LNCaP clone FGC (cell line): ENCODE measurements at regions not wholly inside any gene's neighbourhood (a gene's known extent, or its start where the extent isn't known, plus 50 kb on each side); places are given as distances from the start of the nearest gene placed in this dataset.

Experiments
- DNase-seq: peaks from one replicate; pipeline ENCODE4 v3.0.0-alpha.2; 2011; ENCODE audit warnings: low read depth
- H3K4me3 ChIP-seq: 2 replicates; pipeline ENCODE4 v1.5.1; 2011; ENCODE audit warnings: mild to moderate bottlenecking, low read depth, low read length, control low read depth
- CTCF ChIP-seq: IDR thresholded peaks from 2 replicates; pipeline ENCODE4 v1.5.1; 2012; ENCODE audit warnings: mild to moderate bottlenecking; ENCODE audit not compliant: control insufficient read depth, insufficient read depth; ENCODE audit errors: extremely low read depth

GRCh38 chr17:74043976-74044375 is 159.5 kb upstream of the RPL38 start:
- TF ChIP-seq CTCF: no peak
- DNase-seq: peak; percentile 77
- H3K4me3 ChIP-seq: no peak overlapping the region

GRCh38 chr17:74045608-74046280 is 157.7 kb upstream of the RPL38 start:
- TF ChIP-seq CTCF: 0 out of 2 replicates have a peak, but pooled peaks have one; percentile 1
- no peak overlapping the region for H3K4me3 ChIP-seq
- DNase-seq: no peak

DNA sequence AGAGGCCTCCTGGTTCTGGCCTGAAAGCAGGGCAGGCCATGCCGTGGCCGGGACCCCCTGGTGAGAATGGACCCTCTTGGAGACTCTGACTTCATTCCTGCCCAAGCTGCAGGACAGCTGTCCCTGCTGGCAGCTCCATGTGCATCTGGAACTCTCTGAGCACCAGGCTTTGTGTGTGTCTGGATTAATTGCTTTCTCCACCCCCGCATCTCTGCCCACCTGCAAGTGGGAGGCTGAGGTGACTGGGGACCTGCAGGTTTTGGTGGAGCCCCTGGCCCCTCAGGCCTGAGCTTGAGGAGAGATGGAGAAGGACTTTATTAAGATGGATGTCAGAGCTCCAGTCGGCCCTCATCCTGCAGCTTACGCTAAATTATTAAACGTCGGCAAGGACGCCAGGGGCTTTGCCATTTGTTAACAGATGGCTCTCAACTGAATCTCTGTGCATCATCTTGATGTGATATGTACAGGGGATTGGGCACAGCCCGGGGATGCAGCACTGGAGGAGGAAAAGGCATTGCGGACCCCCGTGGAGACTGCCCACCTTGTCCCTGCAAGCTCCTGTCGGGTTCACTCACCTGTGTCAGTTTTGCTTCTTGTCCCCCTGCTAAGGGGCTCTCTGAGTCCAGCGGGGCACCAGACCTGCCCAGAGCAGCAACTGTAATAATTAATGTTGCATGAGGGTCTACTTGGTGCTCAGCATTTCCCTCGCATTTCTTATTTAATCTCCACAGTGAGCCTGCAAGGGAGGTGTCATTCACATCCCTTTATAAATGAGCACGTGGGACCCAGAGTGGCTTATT is 154.1 kb upstream of the RPL38 start:
- TF ChIP-seq CTCF: no peak
- DNase-seq: no peak
- H3K4me3 ChIP-seq: no peak overlapping the region

DNA sequence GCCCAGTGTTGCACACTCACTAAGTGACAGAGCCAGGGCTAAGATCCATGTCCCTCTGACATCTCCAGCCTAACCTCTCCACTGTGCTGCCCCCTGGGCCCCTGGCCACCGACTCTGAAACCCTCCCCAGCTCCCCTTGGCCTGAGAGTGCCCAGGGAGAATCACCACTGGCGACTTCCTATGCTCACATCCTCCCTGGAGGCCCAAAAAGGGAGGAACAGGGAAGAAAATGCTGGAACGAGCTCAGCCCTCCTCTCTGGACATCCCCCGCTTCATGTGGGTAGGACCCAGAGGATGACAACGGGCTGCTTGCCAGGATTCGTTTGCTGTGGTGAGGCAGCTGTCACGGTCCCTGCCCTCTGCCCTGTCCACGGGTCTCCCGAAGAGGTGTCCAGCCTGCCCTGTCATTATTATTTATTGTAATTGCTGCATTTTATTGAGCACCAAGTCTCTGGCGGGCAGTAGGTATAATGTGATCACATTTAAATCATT is 153.5 kb upstream of the RPL38 start:
- no peak for TF ChIP-seq CTCF
- no peak for DNase-seq

GRCh38 chr17:74051348-74051747 is 152.1 kb upstream of the RPL38 start:
- no peak for DNase-seq
- H3K4me3 ChIP-seq: no peak overlapping the region
- no peak for TF ChIP-seq CTCF

More for the DNA sequence above, 153.5 kb upstream of the RPL38 start:
- no peak overlapping the region for H3K4me3 ChIP-seq

GRCh38 chr17:74052993-74053711 is 150.3 kb upstream of the RPL38 start:
- DNase-seq: no peak
- no peak overlapping the region for H3K4me3 ChIP-seq
- no peak for TF ChIP-seq CTCF
